ENCODE measurements at regions not wholly inside any gene's neighbourhood (a gene's known extent, or its start where the extent isn't known, plus 50 kb on each side); places are given as distances from the start of the nearest gene placed in this dataset.
"Not testable (repeated sequence)": the region's sequence is repeated elsewhere in the genome, so short reads cannot be mapped to it uniquely, and the experiment has no call there.

- not testable (repeated sequence) for TF ChIP-seq CTCF (IDR thresholded peaks at IDR 0.05); POLR2A (IDR thresholded peaks at IDR 0.05; ENCODE audit: low read depth); EP300 (IDR thresholded peaks at IDR 0.05)
Observed at GRCh38 chr6:80485494-80485893, 379.0 kb downstream of the BCKDHB start.

Data from esophagus muscularis mucosa (tissue), 4 donors.